ENCODE measurements at regions not wholly inside any gene's neighbourhood (a gene's known extent, or its start where the extent isn't known, plus 50 kb on each side); places are given as distances from the start of the nearest gene placed in this dataset.
A peak's percentile ranks its signal among the peaks of the same experiment; 100 is the strongest.

DNA sequence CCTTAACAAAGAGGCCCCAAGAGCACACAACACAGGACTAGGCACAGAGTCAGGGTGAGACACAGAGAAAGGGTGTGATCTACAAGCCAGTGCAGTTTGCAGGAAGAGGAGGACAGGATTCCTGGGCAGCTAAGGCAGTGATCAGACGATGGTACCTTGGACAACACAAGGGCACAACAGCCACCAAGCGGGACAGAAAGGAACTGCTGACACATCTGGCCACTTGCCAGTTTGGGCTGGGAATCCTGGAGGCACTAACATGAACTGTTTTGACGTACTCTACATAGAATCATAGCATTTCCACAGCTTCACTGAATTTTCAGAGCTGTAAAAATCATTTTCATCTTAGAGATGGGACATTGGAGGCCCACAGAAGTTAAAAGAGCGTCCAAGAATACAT is 221.5 kb upstream of the SLC35G4 start:
- no peaks in the 10 kb centered on the region for H3K36me3 ChIP-seq (ENCODE audit: low read depth)
- in situ Hi-C loops (cut with MboI), result no loop called here
- no peaks in the 10 kb centered on the region for H3K4me1 ChIP-seq (ENCODE audit: insufficient read depth)
- no peaks in the 10 kb centered on the region for H3K9me2 ChIP-seq (ENCODE audit: insufficient read depth)
- no peaks in the 10 kb centered on the region for H3K27me3 ChIP-seq (replicated peaks; ENCODE audit: insufficient read depth)
- H3F3A ChIP-seq (ENCODE audit: insufficient read depth), result no peaks in the 10 kb centered on the region
- no peak overlapping the region for H2AFZ ChIP-seq
- DNase-seq, result peak; percentile 80
- no peak overlapping the region for H3K9ac ChIP-seq
- no peak overlapping the region for H3K4me3 ChIP-seq
- 53 to 56% methylated on average over 4 of the region's 4 CpGs for WGBS, 2 experiments (ENCODE audit: low coverage in 1 of 2, low lambda C conversion rate in 2 of 2, missing lambda C conversion rate in 2 of 2)
- H3K27ac ChIP-seq, result no peak overlapping the region
- no peak for TF ChIP-seq EZH2phosphoT487 (IDR thresholded peaks at IDR 0.05; ENCODE audit: insufficient read depth, low read depth)
- TF ChIP-seq EZH2 (IDR thresholded peaks at IDR 0.05; ENCODE audit: insufficient read depth, poor library complexity, severe bottlenecking), result no peak
- no peaks in the 10 kb centered on the region for H4K20me1 ChIP-seq (ENCODE audit: insufficient read depth)
- H3K79me2 ChIP-seq (ENCODE audit: insufficient read depth), result no peaks in the 10 kb centered on the region
- no peak overlapping the region for H3K4me2 ChIP-seq (ENCODE audit: unreplicated experiment)
- no peaks in the 10 kb centered on the region for H3K9me3 ChIP-seq (ENCODE audit: low read depth)

DNA sequence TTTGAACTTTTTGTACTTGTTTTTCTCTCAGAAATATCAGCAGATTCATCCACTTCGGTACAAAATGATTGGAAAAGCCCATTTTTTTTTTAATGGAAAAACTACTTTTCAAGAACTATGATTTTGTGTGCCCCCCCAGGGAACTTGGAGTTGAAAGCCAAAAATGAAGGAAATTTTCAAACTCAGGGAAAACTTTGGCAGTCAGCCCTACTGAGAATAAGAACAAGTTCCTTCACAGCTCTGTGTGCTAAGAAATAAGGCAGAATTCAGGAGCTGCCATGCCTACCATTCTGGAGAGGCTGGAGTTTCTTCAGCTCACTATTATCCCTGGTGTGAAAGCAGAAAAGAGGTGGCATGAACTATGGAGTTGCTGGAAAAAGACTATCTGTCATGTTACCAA is 226.0 kb upstream of the SLC35G4 start:
- 0% methylated on average over 1 of the region's 1 CpG for WGBS, 2 experiments (ENCODE audit: low coverage in 1 of 2, low lambda C conversion rate in 2 of 2, missing lambda C conversion rate in 2 of 2)
- in situ Hi-C loops (cut with MboI), result no loop called here

DNA sequence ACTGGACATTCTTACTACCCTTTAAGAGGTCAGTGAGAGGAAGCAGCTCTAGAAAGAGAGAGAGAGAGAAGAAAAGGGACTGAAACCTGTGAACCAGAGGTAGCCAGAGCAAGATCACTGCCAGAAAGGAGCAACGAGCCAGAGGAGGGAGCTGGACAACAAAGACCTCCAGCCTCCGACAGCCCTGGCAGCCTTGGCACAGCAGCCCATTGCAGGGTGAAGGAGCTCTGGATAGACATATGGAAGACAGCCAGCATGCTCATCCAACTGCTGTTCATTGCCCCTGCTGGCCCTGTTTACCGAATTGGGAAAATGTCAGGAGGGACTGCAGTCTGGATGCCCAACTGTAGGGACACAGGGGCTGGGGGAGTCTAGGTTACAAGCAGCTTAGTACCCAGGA is 228.4 kb upstream of the SLC35G4 start:
- Histone ChIP-seq H3K4me2 (ENCODE audit: unreplicated experiment) (no peak overlapping the region), H2AFZ (no peak overlapping the region), H3K79me2 (ENCODE audit: insufficient read depth) (no peaks in the 10 kb centered on the region), H3K4me1 (ENCODE audit: insufficient read depth) (no peaks in the 10 kb centered on the region), H3F3A (ENCODE audit: insufficient read depth) (no peaks in the 10 kb centered on the region), H4K20me1 (ENCODE audit: insufficient read depth) (no peaks in the 10 kb centered on the region), H3K9me2 (ENCODE audit: insufficient read depth) (no peaks in the 10 kb centered on the region), H3K27ac (no peak overlapping the region), H3K4me3 (no peak overlapping the region), H3K36me3 (ENCODE audit: low read depth) (no peaks in the 10 kb centered on the region), H3K9me3 (ENCODE audit: low read depth) (no peaks in the 10 kb centered on the region), H3K27me3 (replicated peaks; ENCODE audit: insufficient read depth) (no peaks in the 10 kb centered on the region), H3K9ac (no peak overlapping the region)
- WGBS, 2 experiments (ENCODE audit: low coverage in 1 of 2, low lambda C conversion rate in 2 of 2, missing lambda C conversion rate in 2 of 2), result 84% methylated on average over 3 of the region's 3 CpGs
- TF ChIP-seq EZH2 (IDR thresholded peaks at IDR 0.05; ENCODE audit: insufficient read depth, poor library complexity, severe bottlenecking), result no peak
- TF ChIP-seq EZH2phosphoT487 (IDR thresholded peaks at IDR 0.05; ENCODE audit: insufficient read depth, low read depth), result no peak
- DNase-seq, result no peak
- in situ Hi-C loops (cut with MboI), result no loop called here

More for the DNA sequence above, 226.0 kb upstream of the SLC35G4 start:
- H3K4me2 ChIP-seq (ENCODE audit: unreplicated experiment), result no peak overlapping the region
- no peak for TF ChIP-seq EZH2phosphoT487 (IDR thresholded peaks at IDR 0.05; ENCODE audit: insufficient read depth, low read depth)
- TF ChIP-seq EZH2 (IDR thresholded peaks at IDR 0.05; ENCODE audit: insufficient read depth, poor library complexity, severe bottlenecking), result no peak
- no peaks in the 10 kb centered on the region for H3K4me1 ChIP-seq (ENCODE audit: insufficient read depth)
- no peak overlapping the region for H3K9ac ChIP-seq
- H4K20me1 ChIP-seq (ENCODE audit: insufficient read depth), result no peaks in the 10 kb centered on the region
- no peaks in the 10 kb centered on the region for H3K79me2 ChIP-seq (ENCODE audit: insufficient read depth)
- H2AFZ ChIP-seq, result no peak overlapping the region
- no peaks in the 10 kb centered on the region for H3K9me3 ChIP-seq (ENCODE audit: low read depth)
- H3K36me3 ChIP-seq (ENCODE audit: low read depth), result no peaks in the 10 kb centered on the region
- no peaks in the 10 kb centered on the region for H3F3A ChIP-seq (ENCODE audit: insufficient read depth)
- no peaks in the 10 kb centered on the region for H3K27me3 ChIP-seq (replicated peaks; ENCODE audit: insufficient read depth)
- no peak overlapping the region for H3K27ac ChIP-seq
- no peak overlapping the region for H3K4me3 ChIP-seq
- no peak for DNase-seq
- no peaks in the 10 kb centered on the region for H3K9me2 ChIP-seq (ENCODE audit: insufficient read depth)

GRCh38 chr18:11379660-11380059 is 229.7 kb upstream of the SLC35G4 start:
- H3K4me3 ChIP-seq, result no peak overlapping the region
- H3K4me2 ChIP-seq (ENCODE audit: unreplicated experiment), result no peak overlapping the region
- DNase-seq, result no peak
- no peaks in the 10 kb centered on the region for H3K27me3 ChIP-seq (replicated peaks; ENCODE audit: insufficient read depth)
- H3F3A ChIP-seq (ENCODE audit: insufficient read depth), result no peaks in the 10 kb centered on the region
- H3K27ac ChIP-seq, result no peak overlapping the region
- in situ Hi-C loops (cut with MboI), result no loop called here
- H3K79me2 ChIP-seq (ENCODE audit: insufficient read depth), result no peaks in the 10 kb centered on the region
- no peaks in the 10 kb centered on the region for H4K20me1 ChIP-seq (ENCODE audit: insufficient read depth)
- TF ChIP-seq EZH2 (IDR thresholded peaks at IDR 0.05; ENCODE audit: insufficient read depth, poor library complexity, severe bottlenecking) (no peak), EZH2phosphoT487 (IDR thresholded peaks at IDR 0.05; ENCODE audit: insufficient read depth, low read depth) (no peak)
- no peaks in the 10 kb centered on the region for H3K9me2 ChIP-seq (ENCODE audit: insufficient read depth)
- no peaks in the 10 kb centered on the region for H3K4me1 ChIP-seq (ENCODE audit: insufficient read depth)
- no peak overlapping the region for H3K9ac ChIP-seq
- WGBS, 2 experiments (ENCODE audit: low coverage in 1 of 2, low lambda C conversion rate in 2 of 2, missing lambda C conversion rate in 2 of 2), result 88 to 89% methylated on average over 10 of the region's 10 CpGs
- H3K36me3 ChIP-seq (ENCODE audit: low read depth), result no peaks in the 10 kb centered on the region
- no peaks in the 10 kb centered on the region for H3K9me3 ChIP-seq (ENCODE audit: low read depth)
- no peak overlapping the region for H2AFZ ChIP-seq

Data from GM23248 (cell line).